K562 (cell line): ENCODE measurements at regions not wholly inside any gene's neighbourhood (a gene's known extent, or its start where the extent isn't known, plus 50 kb on each side); places are given as distances from the start of the nearest gene placed in this dataset.

Experiments used
- CXXC5 ChIP-seq: fragments of 250-450 bp; sonication (Bioruptor Pico); IDR thresholded peaks from 2 replicates; pipeline ENCODE4 v1.8.0; 2022; ENCODE audit warnings: inconsistent platforms, mild to moderate bottlenecking, moderate library complexity
- PML ChIP-seq: IDR thresholded peaks from 2 replicates; pipeline ENCODE4 v1.6.1; 2012; ENCODE audit warnings: low read length, inconsistent platforms
- RCOR1 ChIP-seq, 2 experiments: IDR thresholded peaks; 2 replicates each; pipeline ENCODE4 v1.6.1; 2012; ENCODE audit warnings: low read depth in 2 of 2, low read length in 2 of 2, borderline replicate concordance in 1 of 2, improper control_type of control experiment in 1 of 2
- SIN3B ChIP-seq: fragments of 450-650 bp; IDR thresholded peaks from 2 replicates; pipeline ENCODE4 v1.6.1; 2017; ENCODE audit warnings: low read depth, mild to moderate bottlenecking, moderate library complexity
- SMARCA5 ChIP-seq: fragments of 450-650 bp; IDR thresholded peaks from 2 replicates; pipeline ENCODE4 v1.6.1; 2016
- ZNF830 ChIP-seq: fragments of 250-450 bp; sonication (Bioruptor Pico); IDR thresholded peaks from 2 replicates; pipeline ENCODE4 v1.5.0; 2021; ENCODE audit warnings: mild to moderate bottlenecking
- TF ChIP-seq, protein P1 (sequence below): fragments of 450-650 bp; IDR thresholded peaks from 2 replicates; pipeline ENCODE4 v1.6.1; 2016; ENCODE audit warnings: low read depth

DNA sequence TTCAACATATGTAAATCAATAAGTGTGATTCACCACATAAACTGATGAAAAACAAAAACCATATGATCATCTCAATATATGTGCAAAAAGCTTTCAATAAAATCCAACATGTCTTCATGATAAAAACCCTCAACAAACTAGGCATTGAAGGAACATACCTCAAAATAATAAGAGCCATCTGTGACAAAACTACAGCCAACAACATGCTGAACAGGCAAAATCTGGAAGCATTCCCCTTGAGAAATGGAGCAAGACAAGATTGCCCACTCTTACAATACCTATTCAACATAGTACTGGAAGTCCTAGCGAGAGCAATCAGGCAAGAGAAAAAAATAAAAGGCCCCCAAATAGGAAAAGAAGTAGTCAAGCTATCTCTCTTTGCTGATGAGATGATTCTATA, 76.5 kb downstream of the OTOR start (continued):
- TF ChIP-seq, protein P1, sequence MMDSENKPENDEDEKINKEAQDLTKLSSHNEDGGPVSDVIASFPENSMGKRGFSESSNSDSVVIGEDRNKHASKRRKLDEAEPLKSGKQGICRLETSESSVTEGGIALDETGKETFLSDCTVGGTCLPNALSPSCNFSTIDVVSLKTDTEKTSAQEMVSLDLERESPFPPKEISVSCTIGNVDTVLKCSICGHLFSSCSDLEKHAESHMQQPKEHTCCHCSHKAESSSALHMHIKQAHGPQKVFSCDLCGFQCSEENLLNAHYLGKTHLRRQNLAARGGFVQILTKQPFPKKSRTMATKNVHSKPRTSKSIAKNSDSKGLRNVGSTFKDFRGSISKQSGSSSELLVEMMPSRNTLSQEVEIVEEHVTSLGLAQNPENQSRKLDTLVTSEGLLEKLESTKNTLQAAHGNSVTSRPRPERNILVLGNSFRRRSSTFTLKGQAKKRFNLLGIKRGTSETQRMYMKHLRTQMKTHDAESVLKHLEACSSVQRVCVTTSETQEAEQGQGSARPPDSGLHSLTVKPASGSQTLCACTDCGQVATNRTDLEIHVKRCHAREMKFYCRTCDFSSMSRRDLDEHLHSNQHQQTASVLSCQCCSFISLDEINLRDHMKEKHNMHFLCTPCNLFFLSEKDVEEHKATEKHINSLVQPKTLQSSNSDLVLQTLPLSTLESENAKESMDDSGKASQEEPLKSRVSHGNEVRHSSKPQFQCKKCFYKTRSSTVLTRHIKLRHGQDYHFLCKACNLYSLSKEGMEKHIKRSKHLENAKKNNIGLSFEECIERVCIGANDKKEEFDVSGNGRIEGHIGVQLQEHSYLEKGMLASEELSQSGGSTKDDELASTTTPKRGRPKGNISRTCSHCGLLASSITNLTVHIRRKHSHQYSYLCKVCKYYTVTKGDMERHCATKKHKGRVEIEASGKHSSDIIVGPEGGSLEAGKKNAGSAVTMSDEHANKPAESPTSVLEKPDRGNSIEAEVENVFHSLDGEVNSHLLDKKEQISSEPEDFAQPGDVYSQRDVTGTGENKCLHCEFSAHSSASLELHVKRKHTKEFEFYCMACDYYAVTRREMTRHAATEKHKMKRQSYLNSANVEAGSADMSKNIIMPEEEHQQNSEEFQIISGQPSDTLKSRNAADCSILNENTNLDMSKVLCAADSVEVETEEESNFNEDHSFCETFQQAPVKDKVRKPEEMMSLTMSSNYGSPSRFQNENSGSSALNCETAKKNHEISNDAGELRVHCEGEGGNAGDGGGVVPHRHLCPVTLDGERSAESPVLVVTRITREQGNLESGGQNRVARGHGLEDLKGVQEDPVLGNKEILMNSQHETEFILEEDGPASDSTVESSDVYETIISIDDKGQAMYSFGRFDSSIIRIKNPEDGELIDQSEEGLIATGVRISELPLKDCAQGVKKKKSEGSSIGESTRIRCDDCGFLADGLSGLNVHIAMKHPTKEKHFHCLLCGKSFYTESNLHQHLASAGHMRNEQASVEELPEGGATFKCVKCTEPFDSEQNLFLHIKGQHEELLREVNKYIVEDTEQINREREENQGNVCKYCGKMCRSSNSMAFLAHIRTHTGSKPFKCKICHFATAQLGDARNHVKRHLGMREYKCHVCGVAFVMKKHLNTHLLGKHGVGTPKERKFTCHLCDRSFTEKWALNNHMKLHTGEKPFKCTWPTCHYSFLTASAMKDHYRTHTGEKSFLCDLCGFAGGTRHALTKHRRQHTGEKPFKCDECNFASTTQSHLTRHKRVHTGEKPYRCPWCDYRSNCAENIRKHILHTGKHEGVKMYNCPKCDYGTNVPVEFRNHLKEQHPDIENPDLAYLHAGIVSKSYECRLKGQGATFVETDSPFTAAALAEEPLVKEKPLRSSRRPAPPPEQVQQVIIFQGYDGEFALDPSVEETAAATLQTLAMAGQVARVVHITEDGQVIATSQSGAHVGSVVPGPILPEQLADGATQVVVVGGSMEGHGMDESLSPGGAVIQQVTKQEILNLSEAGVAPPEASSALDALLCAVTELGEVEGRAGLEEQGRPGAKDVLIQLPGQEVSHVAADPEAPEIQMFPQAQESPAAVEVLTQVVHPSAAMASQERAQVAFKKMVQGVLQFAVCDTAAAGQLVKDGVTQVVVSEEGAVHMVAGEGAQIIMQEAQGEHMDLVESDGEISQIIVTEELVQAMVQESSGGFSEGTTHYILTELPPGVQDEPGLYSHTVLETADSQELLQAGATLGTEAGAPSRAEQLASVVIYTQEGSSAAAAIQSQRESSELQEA: no peak
- TF ChIP-seq ZNF830 (CRISPR knock-in tag) (no peak), SIN3B (no peak), CXXC5 (no peak), SMARCA5 (no peak), PML (no peak), RCOR1 (IDR thresholded peaks at IDR 0.05; ENCODE audit: borderline replicate concordance in 1 of 2, low read depth in 2 of 2, low read length in 2 of 2) (no peak)
- TF ChIP-seq, all 486 proteins: peak for 0
